ENCODE measurements at regions not wholly inside any gene's neighbourhood (a gene's known extent, or its start where the extent isn't known, plus 50 kb on each side); places are given as distances from the start of the nearest gene placed in this dataset.

- intact Hi-C loops (cut with DNase I; ENCODE audit: low total_unique reads) = no loop called here
- H3K9me3 ChIP-seq = no peaks in the 10 kb centered on the region
- no peak for DNase-seq (ENCODE audit: low spot score in 2 of 2)
- H3K4me3 ChIP-seq = no peak overlapping the region
- no peaks in the 10 kb centered on the region for H3K36me3 ChIP-seq
- no peaks in the 10 kb centered on the region for H3K27me3 ChIP-seq
- no peak overlapping the region for H3K27ac ChIP-seq
- H3K4me1 ChIP-seq = no peaks in the 10 kb centered on the region
- TF ChIP-seq POLR2A (IDR thresholded peaks at IDR 0.05) = no peak
- TF ChIP-seq CTCF (IDR thresholded peaks at IDR 0.05) = no peak
- TF ChIP-seq POLR2AphosphoS5 (IDR thresholded peaks at IDR 0.05) = no peak
Measured at GRCh38 chr3:190790185-190790584, 72.3 kb downstream of the GMNC start.

- Histone ChIP-seq H3K4me3 (no peak overlapping the region), H3K4me1 (no peaks in the 10 kb centered on the region), H3K36me3 (no peaks in the 10 kb centered on the region), H3K27ac (no peak overlapping the region), H3K9me3 (no peaks in the 10 kb centered on the region), H3K27me3 (no peaks in the 10 kb centered on the region)
- DNase-seq (ENCODE audit: low spot score in 2 of 2) = no peak
- intact Hi-C loops (cut with DNase I; ENCODE audit: low total_unique reads) = no loop called here
- no peak for TF ChIP-seq POLR2AphosphoS5 (IDR thresholded peaks at IDR 0.05)
- no peak for TF ChIP-seq CTCF (IDR thresholded peaks at IDR 0.05)
- TF ChIP-seq POLR2A (IDR thresholded peaks at IDR 0.05) = no peak
Measured at GRCh38 chr3:190786898-190787297, 75.6 kb downstream of the GMNC start.

GRCh38 chr3:190785047-190785446, 77.4 kb downstream of the GMNC start:
- H3K27ac ChIP-seq = no peak overlapping the region
- no peak overlapping the region for H3K4me3 ChIP-seq
- H3K36me3 ChIP-seq = no peaks in the 10 kb centered on the region
- H3K27me3 ChIP-seq = no peaks in the 10 kb centered on the region
- no peaks in the 10 kb centered on the region for H3K9me3 ChIP-seq
- no peak for TF ChIP-seq POLR2A (IDR thresholded peaks at IDR 0.05)
- no peak for TF ChIP-seq POLR2AphosphoS5 (IDR thresholded peaks at IDR 0.05)
- no peak for TF ChIP-seq CTCF (IDR thresholded peaks at IDR 0.05)
- H3K4me1 ChIP-seq = no peaks in the 10 kb centered on the region
- intact Hi-C loops (cut with DNase I; ENCODE audit: low total_unique reads) = no loop called here
- DNase-seq (ENCODE audit: low spot score in 2 of 2) = no peak

- no peak for TF ChIP-seq CTCF (IDR thresholded peaks at IDR 0.05)
- no peak for TF ChIP-seq POLR2AphosphoS5 (IDR thresholded peaks at IDR 0.05)
- no peak for TF ChIP-seq POLR2A (IDR thresholded peaks at IDR 0.05)
- intact Hi-C loops (cut with DNase I; ENCODE audit: low total_unique reads) = no loop called here
- no peak overlapping the region for H3K27ac ChIP-seq
- no peaks in the 10 kb centered on the region for H3K4me1 ChIP-seq
- H3K36me3 ChIP-seq = no peaks in the 10 kb centered on the region
- no peaks in the 10 kb centered on the region for H3K9me3 ChIP-seq
- H3K4me3 ChIP-seq = no peak overlapping the region
- H3K27me3 ChIP-seq = no peaks in the 10 kb centered on the region
- no peak for DNase-seq (ENCODE audit: low spot score in 2 of 2)
Measured at GRCh38 chr3:190780524-190780923, 82.0 kb downstream of the GMNC start.

GRCh38 chr3:190774633-190775032, 87.9 kb downstream of the GMNC start:
- Histone ChIP-seq H3K27me3 (no peaks in the 10 kb centered on the region), H3K4me1 (no peaks in the 10 kb centered on the region), H3K27ac (no peak overlapping the region), H3K36me3 (no peaks in the 10 kb centered on the region), H3K4me3 (no peak overlapping the region), H3K9me3 (peaks cover 0 to 4% of the 10 kb centered on the region in 2 donors)
- no peak for DNase-seq (ENCODE audit: low spot score in 2 of 2)
- intact Hi-C loops (cut with DNase I; ENCODE audit: low total_unique reads) = no loop called here
- no peak for TF ChIP-seq CTCF (IDR thresholded peaks at IDR 0.05)
- TF ChIP-seq POLR2AphosphoS5 (IDR thresholded peaks at IDR 0.05) = no peak
- TF ChIP-seq POLR2A (IDR thresholded peaks at IDR 0.05) = no peak

Data from breast epithelium (tissue), 4 donors.